Gastrocnemius medialis (tissue), 4 donors: ENCODE measurements at regions not wholly inside any gene's neighbourhood (a gene's known extent, or its start where the extent isn't known, plus 50 kb on each side); places are given as distances from the start of the nearest gene placed in this dataset.

Experiments
- POLR2A ChIP-seq, 2 donors: fragments of 450-650 bp; IDR thresholded peaks; one replicate each; pipeline ENCODE4 v1.6.1; 2017; ENCODE audit warnings: antibody characterized with exemption in 2 of 2, mild to moderate bottlenecking in 2 of 2, moderate library complexity in 2 of 2
- TF ChIP-seq, protein P1 (sequence below), 5 experiments: fragments of 450-650 bp in 3 of 5; fragments of 200-600 bp in 2 of 5; sonication (generic) in 2 of 5; IDR thresholded peaks in 4 of 5; conservative IDR thresholded peaks in 1 of 5; 1 replicate in 4 of 5; 2 replicates in 1 of 5; pipeline ENCODE4 v1.5.1; 2016 to 2019; ENCODE audit warnings: antibody characterized with exemption in 5 of 5, mild to moderate bottlenecking in 3 of 5, moderate library complexity in 3 of 5

DNA sequence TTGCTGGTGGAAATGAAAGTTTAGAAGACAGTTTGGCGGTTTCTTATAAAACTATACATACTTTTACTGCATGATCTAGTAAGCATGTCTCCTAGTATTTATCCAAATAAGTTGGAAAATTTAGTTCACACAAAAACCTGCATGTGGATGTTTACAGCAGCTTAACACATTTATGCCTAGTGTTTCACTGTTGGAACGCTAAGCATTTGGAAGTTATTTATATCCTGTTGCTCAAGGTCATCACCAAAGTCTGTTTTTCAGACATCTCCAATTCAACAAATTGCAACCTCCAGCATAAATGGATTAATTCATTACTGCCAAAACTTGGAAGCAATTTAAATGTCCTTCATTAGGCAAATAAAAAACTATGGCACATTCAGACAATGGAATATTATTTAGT, 461.8 kb downstream of the SUCLA2 start:
- TF ChIP-seq, protein P1, sequence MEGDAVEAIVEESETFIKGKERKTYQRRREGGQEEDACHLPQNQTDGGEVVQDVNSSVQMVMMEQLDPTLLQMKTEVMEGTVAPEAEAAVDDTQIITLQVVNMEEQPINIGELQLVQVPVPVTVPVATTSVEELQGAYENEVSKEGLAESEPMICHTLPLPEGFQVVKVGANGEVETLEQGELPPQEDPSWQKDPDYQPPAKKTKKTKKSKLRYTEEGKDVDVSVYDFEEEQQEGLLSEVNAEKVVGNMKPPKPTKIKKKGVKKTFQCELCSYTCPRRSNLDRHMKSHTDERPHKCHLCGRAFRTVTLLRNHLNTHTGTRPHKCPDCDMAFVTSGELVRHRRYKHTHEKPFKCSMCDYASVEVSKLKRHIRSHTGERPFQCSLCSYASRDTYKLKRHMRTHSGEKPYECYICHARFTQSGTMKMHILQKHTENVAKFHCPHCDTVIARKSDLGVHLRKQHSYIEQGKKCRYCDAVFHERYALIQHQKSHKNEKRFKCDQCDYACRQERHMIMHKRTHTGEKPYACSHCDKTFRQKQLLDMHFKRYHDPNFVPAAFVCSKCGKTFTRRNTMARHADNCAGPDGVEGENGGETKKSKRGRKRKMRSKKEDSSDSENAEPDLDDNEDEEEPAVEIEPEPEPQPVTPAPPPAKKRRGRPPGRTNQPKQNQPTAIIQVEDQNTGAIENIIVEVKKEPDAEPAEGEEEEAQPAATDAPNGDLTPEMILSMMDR (IDR thresholded peaks at IDR 0.05 in 4 of 5, conservative IDR thresholded peaks at IDR 0.05 in 1 of 5): no peak
- no peak for TF ChIP-seq POLR2A (IDR thresholded peaks at IDR 0.05)
